Activated T-cell treated with anti-CD3 and anti-CD28 coated beads, Interleukin-2, amount 50 U/mL, for 72 hours (primary cell): ENCODE measurements at regions not wholly inside any gene's neighbourhood (a gene's known extent, or its start where the extent isn't known, plus 50 kb on each side); places are given as distances from the start of the nearest gene placed in this dataset.

Source experiments
- ATAC-seq, 2 donors: fragments of 150-1000 bp; cut with Tn5 transposase; replicated peaks in 1 of 2; 2 replicates each; pipeline ENCODE4 v1.10.0; 2021; ENCODE audit warnings: moderate library complexity in 2 of 2, mild to moderate bottlenecking in 1 of 2
- DNase-seq, 2 donors: peaks; one replicate each; pipeline ENCODE4 v3.0.0; 2021 to 2022; ENCODE audit warnings: mixed read lengths in 1 of 2
- H3K27ac Mint-ChIP-seq: one replicate; pipeline ENCODE4 v1.8.0; 2022; ENCODE audit warnings: mild to moderate bottlenecking, moderate library complexity, mixed read lengths
- H3K27me3 Mint-ChIP-seq: one replicate; pipeline ENCODE4 v1.8.0; 2022; ENCODE audit warnings: low read depth, mixed read lengths
- H3K36me3 Mint-ChIP-seq, 2 donors: one replicate each; pipeline ENCODE4 v1.8.0; 2022; ENCODE audit warnings: mixed read lengths in 2 of 2, mild to moderate bottlenecking in 1 of 2; ENCODE audit not compliant: insufficient read depth in 2 of 2
- H3K4me1 Mint-ChIP-seq: one replicate; pipeline ENCODE4 v1.8.0; 2022; ENCODE audit warnings: low read depth, mixed read lengths
- H3K4me3 Mint-ChIP-seq, 2 donors: one replicate each; pipeline ENCODE4 v1.8.0; 2022; ENCODE audit warnings: mild to moderate bottlenecking in 2 of 2, mixed read lengths in 2 of 2, moderate library complexity in 2 of 2
- H3K9me3 Mint-ChIP-seq, 2 donors: one replicate each; pipeline ENCODE4 v1.8.0; 2022; ENCODE audit warnings: mixed read lengths in 2 of 2

GRCh38 chr10:113323985-113324384 lies 228.9 kb upstream of the HABP2 start:
- Mint-ChIP-seq H3K27me3 (peaks cover 10% of the 10 kb centered on the region), H3K9me3 (peaks cover 1 to 2% of the 10 kb centered on the region in 2 donors), H3K4me3 (no peak overlapping the region), H3K4me1 (peaks cover 7% of the 10 kb centered on the region), H3K27ac (no peak overlapping the region), H3K36me3 (peaks cover 0 to 1% of the 10 kb centered on the region in 2 donors)
- ATAC-seq = no peak
- DNase-seq = no peak

DNA sequence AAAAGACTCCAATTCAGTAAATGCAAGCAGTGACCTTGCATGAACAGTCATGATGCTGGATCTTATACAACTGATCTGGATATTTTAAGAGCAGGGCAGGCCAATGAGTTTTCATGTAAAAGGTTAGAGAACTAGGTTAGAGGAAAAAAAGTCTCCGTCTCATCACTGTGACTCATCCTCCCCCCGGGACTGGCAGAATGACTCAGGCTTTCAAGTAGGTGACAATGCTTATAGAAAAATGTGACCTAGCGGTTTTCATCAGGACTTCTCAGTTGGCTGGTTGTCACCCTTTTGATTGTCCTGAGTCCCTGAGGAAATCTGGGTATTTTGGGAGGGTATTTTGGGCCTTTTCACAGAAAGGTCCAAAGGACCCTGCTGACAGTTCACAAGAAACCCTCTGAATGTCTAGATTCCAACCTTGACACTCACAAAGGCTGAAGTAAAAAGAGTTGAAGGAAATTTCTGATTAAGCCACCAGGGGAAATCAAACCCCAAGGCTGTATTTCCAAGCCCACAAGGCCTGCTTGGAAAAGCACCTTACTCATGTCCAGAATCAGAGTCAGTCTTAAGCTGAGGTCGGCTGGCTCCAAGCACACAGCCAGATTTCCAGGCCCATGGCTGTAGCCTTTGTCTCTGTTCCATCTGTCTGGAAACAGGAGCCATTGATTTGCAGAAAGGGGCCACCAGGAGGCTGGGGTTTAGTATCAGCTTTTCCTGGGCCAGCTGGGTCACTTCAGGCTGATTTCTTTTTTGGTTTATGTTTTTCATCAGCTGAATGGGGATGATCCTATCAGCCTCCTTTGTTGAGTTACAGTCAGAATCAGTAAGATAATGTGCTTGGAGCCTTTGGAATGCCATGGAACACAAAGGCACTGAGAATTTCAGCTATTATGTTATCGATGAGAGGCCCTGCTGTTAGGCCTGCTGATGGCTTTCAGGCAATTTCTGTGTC lies 226.4 kb upstream of the HABP2 start:
- DNase-seq = peak; percentile 44 to 53
- peaks cover 0 to 1% of the 10 kb centered on the region in 2 donors for H3K36me3 Mint-ChIP-seq

GRCh38 chr10:113329121-113329596 lies 223.7 kb upstream of the HABP2 start:
- Mint-ChIP-seq H3K4me3 (no peak overlapping the region), H3K27ac (no peak overlapping the region), H3K27me3 (peaks cover 26% of the 10 kb centered on the region), H3K36me3 (peaks cover 0 to 3% of the 10 kb centered on the region in 2 donors), H3K9me3 (peaks cover 2 to 4% of the 10 kb centered on the region in 2 donors), H3K4me1 (peaks cover 7% of the 10 kb centered on the region)
- no peak for DNase-seq
- ATAC-seq = no peak

More for the DNA sequence above, 226.4 kb upstream of the HABP2 start:
- H3K27me3 Mint-ChIP-seq = peaks cover 16% of the 10 kb centered on the region
- H3K27ac Mint-ChIP-seq = no peak overlapping the region
- peak; percentile 78 to 92 for ATAC-seq
- peaks cover 7% of the 10 kb centered on the region for H3K4me1 Mint-ChIP-seq
- H3K9me3 Mint-ChIP-seq = peaks cover 1 to 2% of the 10 kb centered on the region in 2 donors
- no peak overlapping the region for H3K4me3 Mint-ChIP-seq

DNA sequence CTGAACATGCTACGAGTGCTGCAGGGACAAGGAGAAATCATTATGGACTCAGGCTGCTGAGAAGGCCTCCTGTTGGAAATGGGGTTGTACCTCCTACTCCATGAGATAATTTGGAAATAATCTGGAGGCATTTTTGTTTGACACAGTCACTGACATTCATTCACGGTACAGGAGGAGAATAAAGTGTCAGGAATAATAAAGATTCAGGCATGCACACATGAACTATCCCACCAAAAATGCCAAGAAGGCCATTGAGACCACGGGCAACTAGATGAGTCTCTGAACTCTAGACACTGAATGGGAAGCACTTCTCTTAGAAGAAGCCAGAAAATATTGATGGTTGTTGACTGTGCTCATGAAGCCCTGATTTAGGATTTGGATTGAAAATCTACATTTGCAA lies 220.9 kb upstream of the HABP2 start:
- Mint-ChIP-seq H3K36me3 (peaks cover 0 to 2% of the 10 kb centered on the region in 2 donors), H3K27me3 (peaks cover 23% of the 10 kb centered on the region), H3K4me1 (no peaks in the 10 kb centered on the region), H3K27ac (no peak overlapping the region), H3K4me3 (no peak overlapping the region), H3K9me3 (peaks cover 0 to 5% of the 10 kb centered on the region in 2 donors)
- no peak for ATAC-seq
- DNase-seq = no peak

DNA sequence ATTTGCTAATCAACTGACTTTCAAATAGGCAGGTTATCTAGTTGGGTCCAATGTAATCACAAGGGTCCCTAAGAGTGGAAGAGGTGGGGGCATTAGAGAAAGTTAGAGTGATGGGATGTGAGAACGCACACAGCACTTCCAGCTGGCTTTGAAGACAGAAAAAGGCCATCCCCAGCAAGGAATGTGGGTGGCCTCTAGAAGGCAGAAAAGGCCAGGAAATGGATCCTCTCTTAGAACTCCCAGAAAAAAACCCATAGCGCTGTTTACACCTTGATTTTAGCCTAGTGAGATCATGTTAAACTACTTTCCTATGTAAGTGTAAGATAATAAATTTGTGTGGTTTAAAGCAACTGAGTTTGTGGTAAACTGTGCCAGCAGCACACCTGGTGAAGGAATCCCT lies 219.5 kb upstream of the HABP2 start:
- DNase-seq = no peak
- H3K27me3 Mint-ChIP-seq = peaks cover 24% of the 10 kb centered on the region
- H3K36me3 Mint-ChIP-seq = peaks cover 0 to 2% of the 10 kb centered on the region in 2 donors
- H3K4me1 Mint-ChIP-seq = no peaks in the 10 kb centered on the region
- H3K4me3 Mint-ChIP-seq = no peak overlapping the region
- peaks cover 0 to 5% of the 10 kb centered on the region in 2 donors for H3K9me3 Mint-ChIP-seq
- no peak overlapping the region for H3K27ac Mint-ChIP-seq
- no peak for ATAC-seq

DNA sequence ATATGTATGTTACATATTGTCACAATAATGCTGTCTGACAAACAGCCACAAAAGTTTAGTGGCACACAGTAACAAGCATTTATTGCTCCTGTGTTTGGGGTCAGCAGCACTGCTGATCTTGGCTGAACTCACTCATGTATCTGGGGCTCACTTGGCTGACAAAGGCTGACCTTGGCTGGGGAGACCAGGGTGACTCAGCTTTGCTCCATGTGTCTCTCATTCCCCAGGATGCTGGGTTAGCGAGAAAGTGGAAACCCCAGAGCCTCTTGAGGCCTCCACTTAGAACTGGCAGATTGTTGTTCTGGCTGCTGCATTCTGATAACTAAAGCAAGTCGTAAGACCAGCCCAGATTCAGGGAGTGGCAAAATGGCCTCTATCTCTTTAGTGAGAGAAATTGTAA lies 217.3 kb upstream of the HABP2 start:
- H3K9me3 Mint-ChIP-seq = peaks cover 0 to 5% of the 10 kb centered on the region in 2 donors
- H3K4me1 Mint-ChIP-seq = no peaks in the 10 kb centered on the region
- peaks cover 0 to 2% of the 10 kb centered on the region in 2 donors for H3K36me3 Mint-ChIP-seq
- H3K27me3 Mint-ChIP-seq = peaks cover 27% of the 10 kb centered on the region
- ATAC-seq (no peak), DNase-seq (no peak)
- no peak overlapping the region for H3K4me3 Mint-ChIP-seq
- no peak overlapping the region for H3K27ac Mint-ChIP-seq

GRCh38 chr10:113336549-113337130 lies 216.2 kb upstream of the HABP2 start:
- H3K4me1 Mint-ChIP-seq = no peaks in the 10 kb centered on the region
- H3K27ac Mint-ChIP-seq = no peak overlapping the region
- no peak for DNase-seq
- peaks cover 0 to 2% of the 10 kb centered on the region in 2 donors for H3K36me3 Mint-ChIP-seq
- H3K27me3 Mint-ChIP-seq = peaks cover 27% of the 10 kb centered on the region
- H3K4me3 Mint-ChIP-seq = no peak overlapping the region
- ATAC-seq = no peak
- H3K9me3 Mint-ChIP-seq = peaks cover 0 to 6% of the 10 kb centered on the region in 2 donors

GRCh38 chr10:113337142-113337541 lies 215.7 kb upstream of the HABP2 start:
- Mint-ChIP-seq H3K4me3 (no peak overlapping the region), H3K4me1 (no peaks in the 10 kb centered on the region), H3K36me3 (peaks cover 0 to 2% of the 10 kb centered on the region in 2 donors), H3K27ac (no peak overlapping the region), H3K9me3 (peaks cover 0 to 8% of the 10 kb centered on the region in 2 donors), H3K27me3 (peaks cover 27% of the 10 kb centered on the region)
- ATAC-seq (no peak), DNase-seq (no peak)

GRCh38 chr10:113339121-113339520 lies 213.7 kb upstream of the HABP2 start:
- Mint-ChIP-seq H3K4me3 (no peak overlapping the region), H3K9me3 (peaks cover 0 to 6% of the 10 kb centered on the region in 2 donors), H3K27me3 (peaks cover 14% of the 10 kb centered on the region), H3K36me3 (peaks cover 0 to under 1% of the 10 kb centered on the region in 2 donors), H3K27ac (no peak overlapping the region), H3K4me1 (no peaks in the 10 kb centered on the region)
- DNase-seq = no peak
- no peak for ATAC-seq

DNA sequence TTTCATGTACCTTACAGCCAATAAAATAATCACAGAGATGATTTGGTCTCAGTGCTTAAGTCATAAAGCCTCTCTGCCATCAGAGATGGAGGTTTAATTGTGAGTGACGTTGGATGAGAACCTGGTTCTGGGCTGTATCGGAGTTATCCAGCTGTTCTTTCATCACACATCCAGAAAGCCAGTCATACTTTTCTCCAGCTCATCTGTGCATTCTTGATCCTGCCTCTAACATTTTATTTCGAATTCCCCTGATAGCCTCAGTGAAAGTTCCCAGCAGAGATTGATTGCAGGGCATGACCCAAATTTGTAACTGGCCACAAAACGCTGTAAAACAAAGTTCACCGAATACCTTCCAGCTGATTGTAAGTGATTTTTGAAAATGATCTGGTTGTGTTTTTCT lies 212.6 kb upstream of the HABP2 start:
- DNase-seq = no peak
- H3K36me3 Mint-ChIP-seq = no peaks in the 10 kb centered on the region
- no peak for ATAC-seq
- H3K27ac Mint-ChIP-seq = no peak overlapping the region
- peaks cover 11% of the 10 kb centered on the region for H3K27me3 Mint-ChIP-seq
- H3K4me1 Mint-ChIP-seq = no peaks in the 10 kb centered on the region
- H3K4me3 Mint-ChIP-seq = no peak overlapping the region
- peaks cover 0 to 3% of the 10 kb centered on the region in 2 donors for H3K9me3 Mint-ChIP-seq

DNA sequence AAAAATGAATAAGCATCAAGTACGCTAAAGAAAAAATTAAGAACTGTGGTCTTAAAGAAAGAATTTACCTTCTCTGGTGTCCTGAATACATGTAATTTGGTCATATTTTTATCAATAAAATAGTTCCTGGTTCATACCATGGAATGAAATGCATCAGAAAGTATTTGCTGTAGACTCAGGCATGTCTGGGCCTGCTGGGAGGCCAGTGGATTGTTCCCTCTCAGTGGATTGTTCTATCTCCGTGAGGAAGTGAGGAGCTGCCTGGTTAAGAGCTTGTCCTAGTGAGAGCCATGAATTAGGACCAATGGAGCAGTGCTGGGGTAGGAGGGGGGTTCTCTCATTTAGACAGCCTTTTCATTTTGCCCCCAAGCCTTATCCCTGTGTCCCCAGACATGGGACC lies 211.7 kb upstream of the HABP2 start:
- ATAC-seq (no peak), DNase-seq (no peak)
- H3K4me1 Mint-ChIP-seq = no peaks in the 10 kb centered on the region
- H3K9me3 Mint-ChIP-seq = peaks cover 0 to 3% of the 10 kb centered on the region in 2 donors
- peaks cover 11% of the 10 kb centered on the region for H3K27me3 Mint-ChIP-seq
- H3K36me3 Mint-ChIP-seq = no peaks in the 10 kb centered on the region
- no peak overlapping the region for H3K27ac Mint-ChIP-seq
- H3K4me3 Mint-ChIP-seq = no peak overlapping the region

DNA sequence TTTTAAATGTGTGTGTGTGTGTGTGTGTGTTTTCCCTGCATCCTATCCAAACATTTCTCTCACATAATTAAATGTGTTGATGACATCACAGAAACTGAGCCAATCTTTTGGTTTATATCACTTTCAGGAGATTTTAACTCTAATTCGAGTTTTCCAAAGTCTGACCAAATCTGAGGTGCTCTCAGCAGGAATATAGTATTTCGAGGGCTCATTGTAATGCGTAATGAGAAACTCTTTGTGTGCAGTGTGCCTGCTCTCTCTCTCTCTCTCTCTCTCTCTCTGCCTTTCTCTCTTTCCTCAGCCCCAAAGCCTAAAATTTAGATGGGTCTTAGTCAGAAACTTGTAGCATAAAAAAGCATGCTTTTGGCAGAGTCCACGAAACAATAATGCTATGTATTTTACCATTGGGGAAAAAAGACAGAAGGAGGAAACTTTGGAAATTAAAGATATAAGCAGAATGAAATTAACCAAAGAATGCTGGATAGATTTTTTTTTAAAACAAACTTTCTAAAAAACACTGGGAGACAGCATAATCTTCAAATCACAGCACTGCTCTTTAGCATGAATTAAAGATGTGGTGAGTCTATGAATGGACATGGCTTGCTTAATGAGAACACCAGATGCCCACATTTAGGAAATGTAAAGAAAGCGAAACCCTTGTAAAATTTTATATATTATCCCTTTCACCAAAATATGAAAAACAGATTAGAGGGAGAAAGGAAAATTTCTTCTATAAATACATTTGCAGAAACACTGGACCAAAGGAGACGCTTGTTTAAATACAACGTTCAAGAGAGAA lies 206.8 kb upstream of the HABP2 start:
- ATAC-seq (no peak), DNase-seq (no peak)
- no peak overlapping the region for H3K27ac Mint-ChIP-seq
- H3K4me1 Mint-ChIP-seq = no peaks in the 10 kb centered on the region
- H3K27me3 Mint-ChIP-seq = no peaks in the 10 kb centered on the region
- H3K36me3 Mint-ChIP-seq = no peaks in the 10 kb centered on the region
- peaks cover 0 to 3% of the 10 kb centered on the region in 2 donors for H3K9me3 Mint-ChIP-seq
- no peak overlapping the region for H3K4me3 Mint-ChIP-seq

GRCh38 chr10:113347508-113347907 lies 205.3 kb upstream of the HABP2 start:
- H3K27ac Mint-ChIP-seq = no peak overlapping the region
- no peaks in the 10 kb centered on the region for H3K36me3 Mint-ChIP-seq
- no peak for ATAC-seq
- H3K4me1 Mint-ChIP-seq = no peaks in the 10 kb centered on the region
- no peaks in the 10 kb centered on the region for H3K9me3 Mint-ChIP-seq
- H3K27me3 Mint-ChIP-seq = no peaks in the 10 kb centered on the region
- no peak for DNase-seq
- no peak overlapping the region for H3K4me3 Mint-ChIP-seq
